AG10803 (cell line): ENCODE measurements at regions not wholly inside any gene's neighbourhood (a gene's known extent, or its start where the extent isn't known, plus 50 kb on each side); places are given as distances from the start of the nearest gene placed in this dataset.

ENCODE experiments used
- DNase-seq: peaks from one replicate; pipeline ENCODE4 v3.0.0; 2010; ENCODE audit warnings: low read depth
- H3K4me3 ChIP-seq: 2 replicates; pipeline ENCODE4 v1.5.1; 2011; ENCODE audit warnings: mild to moderate bottlenecking, low read length, control low read depth
- CTCF ChIP-seq: conservative IDR thresholded peaks from 2 replicates; pipeline ENCODE4 v1.5.1; 2011; ENCODE audit warnings: mild to moderate bottlenecking, low read length, control low read depth, inconsistent platforms

- TF ChIP-seq CTCF, result no peak
- DNase-seq, result no peak
- H3K4me3 ChIP-seq, result no peak overlapping the region
Observed at GRCh38 chr12:58029260-58029659, 87.9 kb downstream of the ATP23 start.

- no peak for TF ChIP-seq CTCF
- DNase-seq, result peak; percentile 6
Observed at GRCh38 chr12:58030566-58031279, 89.4 kb downstream of the ATP23 start.

GRCh38 chr12:58032156-58032555 lies 90.8 kb downstream of the ATP23 start:
- TF ChIP-seq CTCF, result no peak
- H3K4me3 ChIP-seq, result no peak overlapping the region
- no peak for DNase-seq

More at GRCh38 chr12:58030566-58031279, 89.4 kb downstream of the ATP23 start:
- H3K4me3 ChIP-seq, result no peak overlapping the region

- no peak for DNase-seq
- no peak for TF ChIP-seq CTCF
- H3K4me3 ChIP-seq, result no peak overlapping the region
Observed at GRCh38 chr12:58033831-58034230, 92.5 kb downstream of the ATP23 start.

- TF ChIP-seq CTCF, result no peak
- H3K4me3 ChIP-seq, result no peak overlapping the region
- DNase-seq, result no peak
Observed at GRCh38 chr12:58034311-58034710, 92.9 kb downstream of the ATP23 start.

GRCh38 chr12:58034712-58035111 lies 93.3 kb downstream of the ATP23 start:
- TF ChIP-seq CTCF, result no peak
- no peak overlapping the region for H3K4me3 ChIP-seq
- no peak for DNase-seq

- TF ChIP-seq CTCF, result no peak
- DNase-seq, result no peak
- no peak overlapping the region for H3K4me3 ChIP-seq
Observed at GRCh38 chr12:58041441-58041840, 100.1 kb downstream of the ATP23 start.
